ENCODE measurements at regions not wholly inside any gene's neighbourhood (a gene's known extent, or its start where the extent isn't known, plus 50 kb on each side); places are given as distances from the start of the nearest gene placed in this dataset.
"Not testable (repeated sequence)": the region's sequence is repeated elsewhere in the genome, so short reads cannot be mapped to it uniquely, and the experiment has no call there.

- no peak for DNase-seq
Measured at GRCh38 chr5:57932761-57933160, 450.1 kb upstream of the ACTBL2 start.

- DNase-seq: no peak
Measured at GRCh38 chr5:57931807-57932206, 449.2 kb upstream of the ACTBL2 start.

GRCh38 chr5:57931352-57931751 is 448.7 kb upstream of the ACTBL2 start:
- DNase-seq: no peak

GRCh38 chr5:57929271-57929670 is 446.7 kb upstream of the ACTBL2 start:
- no peak for DNase-seq

GRCh38 chr5:57923094-57923493 is 440.5 kb upstream of the ACTBL2 start:
- DNase-seq: not testable (repeated sequence)

- DNase-seq: no peak
Measured at GRCh38 chr5:57917004-57917403, 434.4 kb upstream of the ACTBL2 start.

GRCh38 chr5:57915536-57915935 is 432.9 kb upstream of the ACTBL2 start:
- no peak for DNase-seq

- DNase-seq: no peak
Measured at GRCh38 chr5:57911438-57911837, 428.8 kb upstream of the ACTBL2 start.

GRCh38 chr5:57906671-57907070 is 424.1 kb upstream of the ACTBL2 start:
- no peak for DNase-seq

GRCh38 chr5:57903458-57903857 is 420.8 kb upstream of the ACTBL2 start:
- no peak for DNase-seq

- DNase-seq: no peak
Measured at GRCh38 chr5:57902095-57902494, 419.5 kb upstream of the ACTBL2 start.

- DNase-seq: no peak
Measured at GRCh38 chr5:57900381-57900944, 417.9 kb upstream of the ACTBL2 start.

GRCh38 chr5:57896576-57896975 is 414.0 kb upstream of the ACTBL2 start:
- no peak for DNase-seq

GRCh38 chr5:57895766-57896165 is 413.2 kb upstream of the ACTBL2 start:
- DNase-seq: no peak

- no peak for DNase-seq
Measured at GRCh38 chr5:57893926-57894325, 411.3 kb upstream of the ACTBL2 start.

GRCh38 chr5:57891443-57891842 is 408.8 kb upstream of the ACTBL2 start:
- no peak for DNase-seq

- DNase-seq: no peak
Measured at GRCh38 chr5:57889558-57889957, 406.9 kb upstream of the ACTBL2 start.

- peak in 1 of 2 experiments; percentile 3 for DNase-seq
Measured at GRCh38 chr5:57887851-57888621, 405.4 kb upstream of the ACTBL2 start.

- no peak for DNase-seq
Measured at GRCh38 chr5:57884346-57885102, 401.9 kb upstream of the ACTBL2 start.

GRCh38 chr5:57880216-57880615 is 397.6 kb upstream of the ACTBL2 start:
- no peak for DNase-seq

- no peak for DNase-seq
Measured at GRCh38 chr5:57878301-57878722, 395.7 kb upstream of the ACTBL2 start.

GRCh38 chr5:57871496-57871895 is 388.9 kb upstream of the ACTBL2 start:
- no peak for DNase-seq

- not testable (repeated sequence) for DNase-seq
Measured at GRCh38 chr5:57870267-57870666, 387.7 kb upstream of the ACTBL2 start.

GRCh38 chr5:57863661-57864060 is 381.1 kb upstream of the ACTBL2 start:
- no peak for DNase-seq

All from activated CD4-positive, alpha-beta T cell treated with anti-CD3 and anti-CD28 coated beads, Interleukin-2, amount 50 U/mL, for 48 hours (primary cell).